Left ventricle myocardium superior (tissue), 1 donor: ENCODE measurements at regions not wholly inside any gene's neighbourhood (a gene's known extent, or its start where the extent isn't known, plus 50 kb on each side); places are given as distances from the start of the nearest gene placed in this dataset.

Source experiments
- ATAC-seq: fragments of 200-7000 bp; cut with Tn5 transposase; one replicate; pipeline ENCODE4 v1.9.1; 2020; ENCODE audit warnings: mild to moderate bottlenecking, moderate library complexity
- DNase-seq: peaks from one replicate; pipeline ENCODE4 v3.0.0-alpha.2; 2020
- intact Hi-C: fragments of 100-400 bp; cut with micrococcal nuclease; formaldehyde crosslinking; loops from one replicate; pipeline ENCODE4 v1.11.0; 2022
- donor health status: DM: no; HTN: yes; CAD: no; lungs with severe emphysema.

DNA sequence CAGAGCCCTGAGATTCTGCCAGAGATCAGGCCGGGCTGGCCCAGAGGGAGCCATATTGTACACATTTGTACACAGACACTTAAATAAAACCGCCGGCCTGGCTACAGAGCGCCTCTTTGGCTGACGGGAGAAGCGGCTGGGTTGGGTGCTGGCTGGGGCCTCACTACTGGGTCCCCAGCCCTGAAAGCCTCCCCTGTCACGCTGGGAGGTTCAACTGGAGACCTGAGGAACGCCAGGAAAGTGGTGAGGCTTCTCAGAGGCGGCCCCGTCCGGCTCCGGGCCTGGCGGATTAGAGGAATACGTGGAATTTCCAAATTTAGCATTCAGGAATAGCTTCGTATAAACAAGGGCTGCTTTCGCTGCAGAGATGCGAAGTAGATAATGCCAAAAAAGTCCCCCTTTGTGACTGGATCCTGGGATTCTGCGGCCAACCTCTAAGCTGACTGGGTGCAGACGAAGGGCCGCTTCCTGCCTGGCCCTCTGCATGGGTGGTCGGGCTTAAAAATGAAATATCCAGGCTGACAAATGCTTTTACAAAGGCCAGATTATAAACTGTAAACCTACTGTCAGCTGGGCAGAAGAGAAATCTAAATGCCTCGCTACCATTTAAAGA lies 252.4 kb downstream of the IRF8 start:
- DNase-seq (no peak), ATAC-seq (no peak)
- intact Hi-C loops, result no loop called here

DNA sequence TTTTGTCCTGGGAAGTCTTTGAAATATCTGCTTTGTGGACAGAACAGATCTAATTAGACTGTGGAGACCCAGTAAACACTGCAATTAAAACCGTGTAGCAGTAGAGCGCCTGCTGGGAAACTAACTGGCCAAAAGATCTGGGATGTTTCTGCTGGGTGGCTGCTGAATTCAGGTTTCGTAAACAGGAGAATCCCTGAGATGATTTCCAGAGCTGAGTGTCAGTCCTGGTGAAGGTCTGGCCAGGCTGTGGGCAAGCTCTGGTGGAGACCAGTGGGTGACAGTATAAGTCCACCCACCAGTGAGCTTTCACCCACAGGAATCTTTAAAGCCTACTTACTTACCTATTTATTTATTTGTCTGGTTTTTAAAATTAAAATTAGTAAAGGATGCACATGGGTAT lies 257.2 kb downstream of the IRF8 start:
- intact Hi-C loops, result no loop called here
- DNase-seq, result no peak
- ATAC-seq, result no peak

DNA sequence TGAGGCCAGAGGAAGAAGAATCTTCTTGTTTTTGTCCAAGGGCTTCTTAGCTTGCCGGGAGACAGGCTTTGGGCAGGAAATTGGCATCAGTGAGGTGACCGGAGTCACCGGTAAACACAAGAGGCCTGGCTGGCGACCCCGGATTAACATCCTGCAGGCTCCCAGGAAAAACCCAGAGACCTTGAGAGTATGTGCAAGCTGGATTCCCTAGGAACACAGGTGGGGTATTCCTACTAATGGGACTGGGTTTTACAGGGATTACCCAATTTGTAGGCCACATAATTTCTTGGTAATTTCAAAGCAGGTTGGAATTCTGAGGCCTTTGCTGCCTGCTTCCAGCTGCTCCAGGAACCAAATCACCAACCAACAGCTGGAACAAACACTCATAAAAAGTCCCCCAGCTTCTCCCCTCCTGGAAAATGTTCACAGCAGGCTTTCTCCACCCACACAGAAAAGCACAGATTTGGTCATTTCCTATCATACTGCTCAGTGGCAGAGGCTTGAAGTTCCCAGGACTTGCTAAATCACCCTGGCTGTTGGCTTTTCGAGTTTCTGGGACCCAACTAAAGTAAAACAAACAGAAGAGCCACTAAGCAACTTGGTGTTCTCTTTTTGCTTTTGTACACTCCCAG lies 258.8 kb downstream of the IRF8 start:
- intact Hi-C loops, result no loop called here
- DNase-seq (no peak), ATAC-seq (no peak)

DNA sequence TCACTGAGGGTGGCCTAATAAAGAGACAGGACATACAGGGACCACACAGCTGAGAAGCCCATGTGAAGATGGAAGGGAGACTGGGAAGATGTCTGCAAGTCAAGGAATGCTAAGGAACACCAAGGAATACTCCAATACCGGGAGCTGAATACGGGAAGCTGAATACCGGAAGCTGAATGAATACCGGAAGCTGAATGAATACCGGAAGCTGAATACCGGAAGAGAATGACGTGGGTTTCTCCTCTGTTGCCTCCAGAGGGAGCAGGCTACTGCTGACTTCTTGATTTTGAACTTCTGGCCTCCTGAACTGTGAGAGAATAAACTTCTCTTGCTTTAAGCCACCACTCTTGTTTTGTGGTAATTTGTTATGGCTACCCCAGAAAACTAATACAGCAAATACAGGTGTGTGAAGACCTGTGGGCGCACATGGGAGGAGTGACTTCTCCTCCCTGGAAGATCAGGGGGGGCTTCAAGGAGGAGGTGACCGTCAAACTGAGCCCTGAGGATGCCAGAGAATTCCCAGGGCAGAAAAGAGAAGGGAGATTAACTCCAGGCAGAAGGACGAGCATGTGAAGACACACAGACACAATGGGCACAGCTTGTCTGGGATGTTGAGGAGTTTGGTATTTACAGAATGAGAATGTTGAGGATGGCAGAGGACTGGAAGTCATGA lies 259.9 kb downstream of the IRF8 start:
- no peak for ATAC-seq
- intact Hi-C loops, result no loop called here
- no peak for DNase-seq

DNA sequence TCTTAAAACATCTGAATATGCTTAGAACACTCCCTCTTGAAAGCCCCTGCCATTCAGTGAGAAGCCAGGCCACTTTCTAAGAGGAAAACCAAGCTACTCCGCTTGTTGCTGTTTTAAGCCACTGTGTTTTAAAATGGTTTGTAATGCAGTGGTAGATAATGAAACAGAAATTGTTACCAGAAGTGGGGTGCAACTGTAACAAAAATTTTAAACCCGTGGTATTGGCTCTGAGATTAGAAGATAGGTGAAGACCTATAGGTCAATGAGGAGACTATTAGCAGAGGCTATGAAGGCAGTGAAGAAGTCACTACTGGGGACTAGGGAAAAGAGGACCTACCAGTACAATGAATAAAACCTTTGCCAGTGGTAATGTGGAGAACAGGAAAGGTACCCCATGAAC lies 266.5 kb downstream of the IRF8 start:
- intact Hi-C loops, result no loop called here
- DNase-seq (no peak), ATAC-seq (no peak)

DNA sequence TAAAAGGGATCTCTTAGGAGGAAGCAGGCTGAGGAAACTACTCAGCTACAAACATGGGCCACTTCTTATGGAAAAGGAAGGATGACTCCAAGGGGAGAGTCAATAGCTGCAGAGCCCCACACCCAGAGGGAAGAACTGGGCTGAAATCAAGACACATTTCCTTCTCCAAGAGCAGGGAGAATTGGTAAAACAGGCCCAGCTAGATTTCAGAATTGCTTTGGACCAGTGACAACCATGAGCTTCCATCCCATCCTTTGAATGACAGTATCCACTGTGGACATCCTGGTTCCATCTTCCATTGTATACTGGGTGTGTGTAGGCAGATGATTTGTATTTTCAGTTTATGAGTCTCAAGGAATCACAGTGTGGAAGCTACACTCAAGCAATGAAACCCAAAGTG lies 267.5 kb downstream of the IRF8 start:
- intact Hi-C loops, result no loop called here

DNA sequence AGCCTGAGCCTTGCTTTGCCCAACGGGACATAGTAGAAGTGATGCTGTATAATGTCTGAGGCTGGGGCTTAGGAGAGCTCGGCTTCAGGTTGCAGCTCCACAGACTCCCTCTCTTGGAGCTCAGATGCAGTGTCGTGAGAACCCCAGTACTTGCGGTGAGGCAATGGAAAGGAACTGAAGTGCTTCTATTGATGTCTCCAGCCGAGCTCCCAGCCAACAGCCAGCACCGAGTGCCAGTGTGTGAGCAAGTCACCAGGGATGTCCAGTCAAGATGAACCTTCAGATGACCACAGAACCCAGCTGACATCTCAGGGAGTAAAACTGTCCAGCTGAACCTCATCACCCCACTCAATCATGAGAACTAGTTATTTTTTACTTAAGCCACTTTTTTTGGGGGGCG lies 268.1 kb downstream of the IRF8 start:
- intact Hi-C loops, result no loop called here

More for the DNA sequence above, 267.5 kb downstream of the IRF8 start:
- DNase-seq (no peak), ATAC-seq (no peak)

DNA sequence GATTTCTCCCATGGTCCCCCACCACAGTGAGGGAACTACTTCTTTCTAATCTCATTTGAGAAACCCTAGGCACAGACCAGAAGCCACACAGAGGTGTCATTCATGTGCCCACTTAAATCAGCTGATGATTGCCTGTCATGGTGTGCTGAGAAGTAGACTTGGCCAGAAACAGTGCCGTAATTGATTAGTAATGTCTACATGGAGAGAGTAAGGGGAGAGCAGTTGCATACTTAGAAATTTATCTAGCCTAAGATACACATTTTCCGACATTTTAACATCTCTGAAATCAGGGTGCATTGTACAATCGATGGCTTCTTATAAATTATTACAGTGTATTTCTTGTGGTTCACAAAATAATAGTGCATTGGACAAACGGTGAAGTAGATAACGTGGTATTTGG lies 271.8 kb downstream of the IRF8 start:
- ATAC-seq (no peak), DNase-seq (no peak)
- intact Hi-C loops, result no loop called here

More for the DNA sequence above, 268.1 kb downstream of the IRF8 start:
- DNase-seq, result no peak
- ATAC-seq, result no peak

DNA sequence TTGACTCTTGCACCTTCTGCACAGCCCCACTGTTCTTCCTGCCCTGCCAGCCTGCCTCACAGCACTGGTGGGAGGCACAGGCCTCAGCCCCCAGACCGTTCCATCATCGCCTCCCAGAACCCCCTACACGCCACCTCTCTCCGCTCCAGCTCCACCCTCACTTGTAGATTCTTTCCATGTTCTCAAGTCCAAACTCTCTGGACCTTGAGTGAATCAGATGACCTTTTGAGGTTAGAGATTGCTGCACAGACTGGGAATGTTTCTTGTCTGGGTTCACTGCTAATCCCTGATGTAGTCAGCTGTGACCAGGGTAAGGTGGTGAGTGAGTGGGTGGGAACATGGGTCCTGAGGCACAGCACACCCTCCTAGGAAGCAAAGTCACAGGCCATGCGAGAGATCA lies 272.4 kb downstream of the IRF8 start:
- ATAC-seq (no peak), DNase-seq (no peak)
- intact Hi-C loops, result no loop called here

DNA sequence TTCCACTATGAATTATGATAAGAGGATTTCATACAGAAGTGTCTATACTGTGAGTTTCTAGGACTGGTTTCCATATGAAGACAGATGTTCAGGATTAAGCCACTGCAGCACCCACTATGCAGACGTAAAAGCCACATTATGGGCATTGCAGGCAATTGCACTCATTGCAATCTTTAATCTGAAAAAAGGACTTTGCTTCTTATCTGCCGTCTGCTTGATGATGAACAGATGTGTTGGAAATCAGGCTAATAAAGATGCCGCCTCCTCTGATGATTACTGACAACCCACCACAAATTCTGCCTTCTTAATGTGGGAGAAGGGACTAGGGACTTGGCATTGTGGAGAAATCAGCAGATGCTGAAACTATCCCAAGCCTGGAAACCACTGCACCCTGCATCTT lies 276.9 kb downstream of the IRF8 start:
- DNase-seq (no peak), ATAC-seq (no peak)
- intact Hi-C loops, result no loop called here

DNA sequence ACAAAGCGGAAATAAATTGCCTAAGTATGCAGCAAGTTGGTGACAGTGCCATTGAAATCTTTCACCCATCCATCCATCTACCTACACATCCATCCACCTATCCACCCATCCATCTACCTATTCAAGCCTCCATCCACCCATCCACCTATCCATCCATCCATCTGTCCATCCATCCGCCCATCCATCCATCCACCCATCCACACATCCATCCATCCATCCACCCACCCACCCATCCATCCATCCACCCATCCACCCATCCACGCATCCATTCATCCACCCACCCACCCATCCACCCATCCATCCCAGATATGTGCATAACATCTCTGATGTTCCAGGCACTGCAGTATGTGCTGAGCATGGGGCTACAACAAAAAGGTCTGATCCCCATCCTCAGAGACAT lies 277.5 kb downstream of the IRF8 start:
- no peak for DNase-seq
- intact Hi-C loops, result no loop called here
- no peak for ATAC-seq

DNA sequence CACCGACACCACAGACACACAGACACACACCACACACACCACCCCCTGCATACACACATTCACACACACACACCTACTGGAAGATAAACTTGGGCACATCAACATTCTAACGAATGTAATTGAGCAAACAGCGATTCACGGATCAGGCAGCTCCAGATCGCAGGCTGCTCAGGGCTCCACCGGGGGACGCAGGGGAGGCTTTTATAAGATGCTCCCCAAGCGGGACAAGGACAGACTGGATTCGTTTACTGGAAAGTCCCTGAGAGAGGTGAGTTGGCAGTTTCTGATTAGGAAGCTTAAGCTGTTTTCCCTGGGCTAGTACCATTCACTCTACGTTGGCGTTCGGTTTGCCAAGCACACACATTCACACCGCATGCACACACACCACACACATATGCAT lies 281.3 kb downstream of the IRF8 start:
- DNase-seq (no peak), ATAC-seq (no peak)
- intact Hi-C loops, result no loop called here

DNA sequence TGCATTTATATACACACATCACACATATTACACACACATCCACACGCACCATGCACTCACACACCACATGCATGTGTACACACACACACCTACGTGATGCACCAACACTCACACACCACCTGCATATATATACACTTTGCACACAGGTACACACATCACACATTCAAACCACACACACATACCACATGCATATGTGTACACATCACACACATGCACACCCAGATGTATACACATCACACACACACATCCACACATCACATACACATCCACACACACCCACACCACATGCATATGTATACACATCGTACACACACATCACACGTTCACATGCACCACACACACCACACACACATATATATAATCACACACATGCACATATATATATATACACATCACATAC lies 281.8 kb downstream of the IRF8 start:
- DNase-seq, result no peak
- ATAC-seq, result no peak
- intact Hi-C loops, result no loop called here

DNA sequence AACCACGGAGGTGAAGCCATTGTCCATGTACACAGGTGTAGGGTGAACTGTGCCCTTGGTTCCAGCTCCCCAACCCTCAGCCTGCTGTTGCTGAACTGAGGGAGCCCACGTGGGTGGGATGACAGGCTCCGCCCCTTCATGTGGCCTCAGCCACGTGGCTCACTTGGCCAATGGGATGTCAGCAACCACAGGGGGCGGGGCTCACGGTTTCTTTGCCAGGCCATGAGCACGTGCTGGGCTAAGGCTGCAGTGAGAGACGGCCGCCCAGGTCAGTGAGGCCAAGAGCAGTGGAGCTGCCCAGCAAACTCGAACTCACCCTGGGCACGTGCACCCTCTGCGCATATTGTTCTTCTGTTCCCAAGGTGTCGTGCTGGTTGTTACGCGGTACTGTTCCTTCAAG lies 282.6 kb downstream of the IRF8 start:
- no peak for ATAC-seq
- intact Hi-C loops, result no loop called here
- no peak for DNase-seq

DNA sequence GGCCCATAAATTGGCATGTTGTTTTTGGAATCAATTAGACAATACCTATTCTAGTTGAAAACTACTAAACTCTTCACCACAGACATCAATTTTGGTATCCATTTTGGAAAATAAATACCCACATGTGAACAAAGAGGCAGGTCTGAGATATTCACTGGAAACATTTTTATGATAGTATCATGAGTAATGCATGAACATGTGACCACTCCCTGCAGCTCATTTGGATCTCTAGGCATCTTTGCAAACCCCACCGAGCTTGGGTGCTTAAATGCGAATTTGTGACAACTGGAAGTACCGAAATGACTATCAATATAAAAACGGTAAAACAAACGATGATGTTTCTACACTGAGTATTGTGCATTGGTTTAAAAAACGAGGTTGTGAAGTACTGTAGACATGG lies 285.2 kb downstream of the IRF8 start:
- intact Hi-C loops, result no loop called here
- ATAC-seq (no peak), DNase-seq (no peak)

DNA sequence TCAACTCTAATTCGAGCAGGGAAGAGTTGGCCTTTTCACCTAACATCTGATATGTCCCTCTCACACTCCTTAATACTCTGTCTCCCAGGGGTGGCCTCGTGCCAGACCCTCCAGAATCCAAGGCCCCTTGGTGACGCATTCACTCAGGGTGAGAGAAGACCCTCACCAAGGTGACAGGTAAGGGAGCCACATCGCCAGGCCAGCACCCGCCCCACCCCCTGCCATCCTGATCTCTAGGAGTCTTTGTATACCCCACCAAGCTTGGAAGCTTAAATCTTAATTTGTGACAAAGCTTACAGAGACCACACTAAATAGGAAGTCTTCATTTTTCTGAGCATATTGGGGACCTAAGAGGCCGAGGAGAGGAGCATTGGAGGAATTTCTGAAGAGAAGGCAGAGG lies 286.1 kb downstream of the IRF8 start:
- no peak for ATAC-seq
- DNase-seq, result no peak
- intact Hi-C loops, result no loop called here

DNA sequence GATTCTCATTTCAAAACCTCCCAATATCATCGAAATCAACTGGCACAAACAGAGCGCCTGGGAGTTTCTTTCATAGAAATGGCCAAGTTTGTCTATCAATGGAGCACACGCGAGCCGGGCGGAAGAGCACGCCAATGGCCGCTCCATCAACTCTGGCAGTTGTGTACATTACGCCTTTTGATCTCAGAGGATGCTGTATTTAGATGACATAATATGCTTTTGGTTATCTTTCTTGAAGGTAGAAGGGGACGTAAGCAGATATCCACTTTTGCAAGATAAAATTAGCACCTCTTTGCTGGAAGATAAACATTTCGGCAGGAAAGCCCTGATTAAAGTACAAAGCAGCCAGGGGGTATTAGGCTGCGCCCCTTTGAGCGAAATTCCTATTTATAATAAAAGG lies 287.4 kb downstream of the IRF8 start:
- intact Hi-C loops, result no loop called here
- ATAC-seq (no peak), DNase-seq (no peak)

DNA sequence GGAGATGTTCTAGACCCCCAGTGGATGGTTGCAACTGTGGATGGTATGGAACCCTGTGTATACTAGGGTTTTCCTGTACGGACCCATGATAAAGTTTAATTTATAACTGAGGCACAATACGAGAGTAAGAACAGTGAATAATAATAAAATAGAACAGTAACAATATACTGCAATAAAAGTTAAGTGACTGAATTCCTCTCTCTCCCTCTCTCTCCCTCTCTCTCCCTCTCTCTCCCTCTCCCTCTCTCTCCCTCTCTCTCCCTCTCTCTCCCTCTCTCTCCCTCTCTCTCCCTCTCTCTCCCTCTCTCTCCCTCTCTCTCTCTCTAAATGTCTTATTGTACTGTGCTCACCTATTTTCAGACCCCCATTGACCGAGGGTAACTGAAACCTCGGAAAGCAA lies 291.0 kb downstream of the IRF8 start:
- ATAC-seq (no peak), DNase-seq (no peak)
- intact Hi-C loops, result no loop called here

DNA sequence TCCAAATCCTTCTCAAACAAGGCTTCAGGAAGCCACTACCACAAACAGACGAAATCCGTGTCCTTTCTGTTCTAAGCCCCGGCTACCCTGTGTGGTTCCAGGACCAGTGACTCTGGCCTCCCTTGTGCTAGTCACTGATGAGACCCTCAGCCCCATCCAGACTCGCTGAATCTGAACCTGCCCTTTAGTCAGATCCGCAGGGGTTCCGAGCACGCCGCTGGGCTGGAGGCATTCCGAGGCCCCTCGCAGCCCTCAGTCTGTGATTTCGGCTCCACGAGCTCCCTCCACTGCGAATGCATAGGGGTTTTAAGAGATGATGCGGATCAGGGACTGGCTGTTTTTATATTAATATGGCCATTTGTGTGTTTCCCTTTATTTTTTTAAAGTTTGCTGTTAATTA lies 292.7 kb downstream of the IRF8 start:
- intact Hi-C loops, result no loop called here
- no peak for DNase-seq

DNA sequence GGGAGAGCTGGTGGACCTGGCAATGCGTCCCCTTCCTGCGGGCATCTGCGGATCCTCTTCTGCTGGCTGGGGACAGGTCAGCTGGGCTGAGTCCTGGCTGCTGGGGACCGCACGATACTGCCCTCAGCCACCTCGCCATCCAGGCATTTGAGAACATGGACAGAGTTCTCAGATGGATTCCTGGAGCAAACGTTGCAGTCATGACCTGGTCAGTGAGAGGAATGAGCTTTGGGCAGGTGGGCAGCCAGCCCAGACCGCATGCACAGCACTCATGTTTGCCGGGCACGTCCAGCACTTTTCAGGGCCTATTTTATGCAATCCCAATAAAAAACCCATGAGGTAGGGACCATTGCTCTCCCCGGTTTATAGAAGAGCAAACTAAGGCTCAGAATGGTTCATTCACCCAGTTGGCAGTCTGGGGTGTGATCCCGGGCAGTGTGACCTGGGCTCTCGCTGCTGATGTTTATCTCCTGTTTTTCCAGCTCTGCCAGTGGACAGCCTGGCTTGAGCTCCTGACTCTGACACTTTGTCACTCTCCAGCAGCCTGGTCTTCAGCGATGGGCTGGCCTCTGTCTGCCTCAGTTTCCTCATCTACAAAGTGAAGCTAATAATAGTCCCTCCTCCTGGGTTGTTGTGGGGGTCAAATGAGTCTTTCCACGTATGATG lies 294.7 kb downstream of the IRF8 start:
- intact Hi-C loops, result no loop called here
- DNase-seq, result no peak
- no peak for ATAC-seq

More for the DNA sequence above, 292.7 kb downstream of the IRF8 start:
- no peak for ATAC-seq
